ENCODE measurements at regions not wholly inside any gene's neighbourhood (a gene's known extent, or its start where the extent isn't known, plus 50 kb on each side); places are given as distances from the start of the nearest gene placed in this dataset.
"Not testable (repeated sequence)": the region's sequence is repeated elsewhere in the genome, so short reads cannot be mapped to it uniquely, and the experiment has no call there.

- H3K4me1 Mint-ChIP-seq (ENCODE audit: low read depth); H3K4me3 Mint-ChIP-seq (ENCODE audit: low read depth); DNase-seq (ENCODE audit: low spot score); H3K9me3 Mint-ChIP-seq; H3K27ac Mint-ChIP-seq; H3K27me3 Mint-ChIP-seq (ENCODE audit: low read depth); intact Hi-C loops (cut with micrococcal nuclease); H3K36me3 Mint-ChIP-seq (ENCODE audit: low read depth): not testable (repeated sequence)
These were observed 89.7 kb downstream of the PPIAL4C start for GRCh38 chr1:149673231-149673909.

- H3K27me3 Mint-ChIP-seq (ENCODE audit: low read depth); H3K27ac Mint-ChIP-seq; H3K9me3 Mint-ChIP-seq: not testable (repeated sequence)
These were observed 91.3 kb downstream of the PPIAL4C start for GRCh38 chr1:149674921-149675320.

GRCh38 chr1:149677359-149677758, 93.7 kb downstream of the PPIAL4C start:
- H3K36me3 Mint-ChIP-seq (ENCODE audit: low read depth); H3K27me3 Mint-ChIP-seq (ENCODE audit: low read depth); H3K4me3 Mint-ChIP-seq (ENCODE audit: low read depth); DNase-seq (ENCODE audit: low spot score); H3K27ac Mint-ChIP-seq; H3K4me1 Mint-ChIP-seq (ENCODE audit: low read depth); intact Hi-C loops (cut with micrococcal nuclease); H3K9me3 Mint-ChIP-seq: not testable (repeated sequence)

More at GRCh38 chr1:149674921-149675320, 91.3 kb downstream of the PPIAL4C start:
- H3K36me3 Mint-ChIP-seq (ENCODE audit: low read depth); H3K4me3 Mint-ChIP-seq (ENCODE audit: low read depth); DNase-seq (ENCODE audit: low spot score); H3K4me1 Mint-ChIP-seq (ENCODE audit: low read depth); intact Hi-C loops (cut with micrococcal nuclease): not testable (repeated sequence)

GRCh38 chr1:149686593-149687238, 95.8 kb upstream of the FCGR1A start:
- H3K27me3 Mint-ChIP-seq (ENCODE audit: low read depth); DNase-seq (ENCODE audit: low spot score); H3K36me3 Mint-ChIP-seq (ENCODE audit: low read depth); H3K4me3 Mint-ChIP-seq (ENCODE audit: low read depth); intact Hi-C loops (cut with micrococcal nuclease); H3K4me1 Mint-ChIP-seq (ENCODE audit: low read depth); H3K9me3 Mint-ChIP-seq; H3K27ac Mint-ChIP-seq: not testable (repeated sequence)

GRCh38 chr1:149691399-149691798, 91.1 kb upstream of the FCGR1A start:
- peaks cover 11% of the 10 kb centered on the region for H3K4me1 Mint-ChIP-seq (ENCODE audit: low read depth)
- H3K36me3 Mint-ChIP-seq (ENCODE audit: low read depth); DNase-seq (ENCODE audit: low spot score); H3K9me3 Mint-ChIP-seq; H3K27ac Mint-ChIP-seq; intact Hi-C loops (cut with micrococcal nuclease); H3K4me3 Mint-ChIP-seq (ENCODE audit: low read depth); H3K27me3 Mint-ChIP-seq (ENCODE audit: low read depth): not testable (repeated sequence)

GRCh38 chr1:149692804-149693539, 89.5 kb upstream of the FCGR1A start:
- intact Hi-C loops (cut with micrococcal nuclease); H3K36me3 Mint-ChIP-seq (ENCODE audit: low read depth); H3K4me3 Mint-ChIP-seq (ENCODE audit: low read depth); H3K9me3 Mint-ChIP-seq; H3K27ac Mint-ChIP-seq; H3K27me3 Mint-ChIP-seq (ENCODE audit: low read depth): not testable (repeated sequence)
- peak; percentile 36 for DNase-seq (ENCODE audit: low spot score)
- peaks cover 11% of the 10 kb centered on the region for H3K4me1 Mint-ChIP-seq (ENCODE audit: low read depth)

- H3K27ac Mint-ChIP-seq; intact Hi-C loops (cut with micrococcal nuclease); H3K4me3 Mint-ChIP-seq (ENCODE audit: low read depth); H3K36me3 Mint-ChIP-seq (ENCODE audit: low read depth); DNase-seq (ENCODE audit: low spot score); H3K27me3 Mint-ChIP-seq (ENCODE audit: low read depth); H3K9me3 Mint-ChIP-seq: not testable (repeated sequence)
- H3K4me1 Mint-ChIP-seq (ENCODE audit: low read depth) = peaks cover 11% of the 10 kb centered on the region
These were observed 87.4 kb upstream of the FCGR1A start for GRCh38 chr1:149695066-149695465.

GRCh38 chr1:149700220-149700619, 82.3 kb upstream of the FCGR1A start:
- H3K4me3 Mint-ChIP-seq (ENCODE audit: low read depth); H3K27ac Mint-ChIP-seq; H3K27me3 Mint-ChIP-seq (ENCODE audit: low read depth); intact Hi-C loops (cut with micrococcal nuclease); DNase-seq (ENCODE audit: low spot score); H3K36me3 Mint-ChIP-seq (ENCODE audit: low read depth); H3K9me3 Mint-ChIP-seq; H3K4me1 Mint-ChIP-seq (ENCODE audit: low read depth): not testable (repeated sequence)

- DNase-seq (ENCODE audit: low spot score); intact Hi-C loops (cut with micrococcal nuclease); H3K9me3 Mint-ChIP-seq: not testable (repeated sequence)
These were observed 81.6 kb upstream of the FCGR1A start for GRCh38 chr1:149700677-149701567.

GRCh38 chr1:149708192-149708853, 74.2 kb upstream of the FCGR1A start:
- H3K27me3 Mint-ChIP-seq (ENCODE audit: low read depth); H3K4me1 Mint-ChIP-seq (ENCODE audit: low read depth); H3K36me3 Mint-ChIP-seq (ENCODE audit: low read depth); intact Hi-C loops (cut with micrococcal nuclease); H3K9me3 Mint-ChIP-seq; H3K4me3 Mint-ChIP-seq (ENCODE audit: low read depth): not testable (repeated sequence)
- peak; percentile 35 for DNase-seq (ENCODE audit: low spot score)
- peak overlapping the region; percentile 89 for H3K27ac Mint-ChIP-seq

More at GRCh38 chr1:149700677-149701567, 81.6 kb upstream of the FCGR1A start:
- H3K36me3 Mint-ChIP-seq (ENCODE audit: low read depth); H3K4me3 Mint-ChIP-seq (ENCODE audit: low read depth); H3K27ac Mint-ChIP-seq; H3K4me1 Mint-ChIP-seq (ENCODE audit: low read depth); H3K27me3 Mint-ChIP-seq (ENCODE audit: low read depth): not testable (repeated sequence)

GRCh38 chr1:149711651-149712050, 70.8 kb upstream of the FCGR1A start:
- H3K4me1 Mint-ChIP-seq (ENCODE audit: low read depth); intact Hi-C loops (cut with micrococcal nuclease); H3K36me3 Mint-ChIP-seq (ENCODE audit: low read depth): not testable (repeated sequence)

More at GRCh38 chr1:149711651-149712050, 70.8 kb upstream of the FCGR1A start:
- not testable (repeated sequence) for H3K9me3 Mint-ChIP-seq; H3K4me3 Mint-ChIP-seq (ENCODE audit: low read depth); H3K27ac Mint-ChIP-seq; DNase-seq (ENCODE audit: low spot score); H3K27me3 Mint-ChIP-seq (ENCODE audit: low read depth)

Data from activated T-helper 2 cell treated with anti-CD3 and anti-CD28 coated beads, Interferon-gamma antibody, Interleukin-2, Interleukin-4, amounts not matched to agents 10 μg/mL and 5 μg/mL and 100 μg/mL, durations not matched to agents 14 hours and 24 hours and 36 hours (primary cell).